ENCODE measurements at regions not wholly inside any gene's neighbourhood (a gene's known extent, or its start where the extent isn't known, plus 50 kb on each side); places are given as distances from the start of the nearest gene placed in this dataset.

GRCh38 chr11:32161293-32161692 lies 70.4 kb downstream of the RCN1 start:
- DNase-seq (ENCODE audit: low read depth), result no peak

GRCh38 chr11:32162351-32162750 lies 71.5 kb downstream of the RCN1 start:
- DNase-seq (ENCODE audit: low read depth), result no peak

- no peak for DNase-seq (ENCODE audit: low read depth)
These were observed 72.0 kb downstream of the RCN1 start for GRCh38 chr11:32162906-32163305.

- DNase-seq (ENCODE audit: low read depth), result no peak
These were observed 72.7 kb downstream of the RCN1 start for GRCh38 chr11:32163557-32163956.

- DNase-seq (ENCODE audit: low read depth), result no peak
These were observed 74.0 kb downstream of the RCN1 start for GRCh38 chr11:32164836-32165235.

- DNase-seq (ENCODE audit: low read depth), result no peak
These were observed 78.0 kb downstream of the RCN1 start for GRCh38 chr11:32168924-32169323.

GRCh38 chr11:32171445-32171844 lies 80.6 kb downstream of the RCN1 start:
- DNase-seq (ENCODE audit: low read depth), result no peak

- no peak for DNase-seq (ENCODE audit: low read depth)
These were observed 81.4 kb downstream of the RCN1 start for GRCh38 chr11:32172041-32172847.

GRCh38 chr11:32172848-32173834 lies 82.3 kb downstream of the RCN1 start:
- no peak for DNase-seq (ENCODE audit: low read depth)

GRCh38 chr11:32173977-32174376 lies 83.1 kb downstream of the RCN1 start:
- DNase-seq (ENCODE audit: low read depth), result no peak

- DNase-seq (ENCODE audit: low read depth), result peak; percentile 65
These were observed 85.5 kb downstream of the RCN1 start for GRCh38 chr11:32176223-32176934.

- no peak for DNase-seq (ENCODE audit: low read depth)
These were observed 87.8 kb downstream of the RCN1 start for GRCh38 chr11:32178692-32179091.

GRCh38 chr11:32183512-32183911 lies 92.6 kb downstream of the RCN1 start:
- DNase-seq (ENCODE audit: low read depth), result no peak

- no peak for DNase-seq (ENCODE audit: low read depth)
These were observed 93.3 kb downstream of the RCN1 start for GRCh38 chr11:32184041-32184722.

GRCh38 chr11:32184723-32185376 lies 94.0 kb downstream of the RCN1 start:
- DNase-seq (ENCODE audit: low read depth), result no peak

GRCh38 chr11:32186118-32186517 lies 95.2 kb downstream of the RCN1 start:
- DNase-seq (ENCODE audit: low read depth), result no peak

- no peak for DNase-seq (ENCODE audit: low read depth)
These were observed 96.2 kb downstream of the RCN1 start for GRCh38 chr11:32187111-32187510.

GRCh38 chr11:32188785-32189184 lies 97.9 kb downstream of the RCN1 start:
- DNase-seq (ENCODE audit: low read depth), result no peak

GRCh38 chr11:32196137-32196536 lies 105.3 kb downstream of the RCN1 start:
- no peak for DNase-seq (ENCODE audit: low read depth)

- no peak for DNase-seq (ENCODE audit: low read depth)
These were observed 107.2 kb downstream of the RCN1 start for GRCh38 chr11:32198053-32198452.

All from stimulated activated CD8-positive, alpha-beta memory T cell treated with anti-CD3 and anti-CD28 coated beads, Interleukin-12 subunit alpha, Interleukin-12 subunit beta, amount 100 ng/mL, for 1 hour (primary cell).